NCI-H524 treated with DMSO at 0.1 percent for 48 hours (cell line): ENCODE measurements at regions not wholly inside any gene's neighbourhood (a gene's known extent, or its start where the extent isn't known, plus 50 kb on each side); places are given as distances from the start of the nearest gene placed in this dataset.

ENCODE experiments used
- DNase-seq: peaks from one replicate; lab custom pipeline; 2025; lab: John Stamatoyannopoulos, UW

DNA sequence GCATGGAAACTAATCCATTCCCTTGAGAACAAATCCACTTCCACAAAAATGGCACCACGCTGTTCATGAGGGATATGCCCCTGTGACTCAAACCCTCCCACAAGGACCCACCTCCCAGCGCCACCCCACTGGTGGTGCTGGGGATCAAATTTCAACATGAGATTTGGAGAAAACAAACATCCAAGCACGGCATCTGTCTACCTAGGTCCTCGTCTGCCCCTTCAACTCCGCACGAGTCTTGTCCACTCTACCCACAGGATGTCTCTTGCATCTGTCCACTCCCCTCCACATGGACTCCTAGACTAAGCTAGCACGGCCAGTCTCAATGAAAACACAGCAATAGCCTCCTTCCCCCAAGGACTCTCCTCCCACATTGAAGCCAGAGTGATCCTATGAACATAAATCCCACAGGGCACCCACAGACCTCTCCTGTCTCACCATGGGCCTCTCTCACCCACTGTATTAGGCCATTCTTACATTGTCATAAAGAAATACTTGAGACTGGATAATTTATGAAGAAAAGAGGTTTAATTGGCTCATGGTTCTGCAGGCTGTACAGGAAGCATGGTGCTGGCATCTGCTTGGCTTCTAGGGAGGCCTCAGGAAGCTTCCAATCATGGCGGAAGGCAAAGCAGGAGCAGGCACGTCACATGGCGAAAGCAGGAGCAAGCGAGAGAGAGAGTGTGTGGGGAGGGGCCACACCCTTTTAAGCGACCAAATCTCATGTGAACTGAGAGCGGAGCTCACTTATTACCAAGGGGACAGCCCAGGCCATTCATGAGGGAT is 101.4 kb downstream of the TOMM20 start:
- peak; percentile 8 for DNase-seq

DNA sequence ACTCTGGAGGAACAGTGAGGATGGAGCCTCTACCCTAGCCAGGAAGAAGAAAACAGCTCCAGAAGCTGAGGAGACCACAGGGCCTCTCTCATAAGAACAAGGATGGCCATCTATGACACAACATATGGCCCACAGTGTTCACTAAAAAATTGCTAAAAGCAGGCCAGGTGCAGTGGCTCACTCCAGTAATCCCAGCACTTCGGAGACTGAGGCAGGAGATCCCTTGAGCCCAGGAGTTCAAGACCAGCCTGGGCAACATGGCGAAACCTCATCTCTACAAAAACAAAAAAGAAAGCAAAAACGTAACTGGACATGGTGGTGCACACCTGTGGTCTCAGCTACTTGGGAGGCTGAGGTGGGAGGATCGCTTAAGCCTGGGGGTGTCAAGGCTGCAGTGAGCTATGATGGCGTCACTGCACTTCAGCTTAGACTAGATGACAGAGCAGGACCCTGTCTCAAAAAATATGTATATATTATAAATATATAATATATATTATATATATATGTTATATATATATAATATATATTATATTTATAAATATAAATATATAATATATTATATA is 103.1 kb downstream of the TOMM20 start:
- DNase-seq = no peak

DNA sequence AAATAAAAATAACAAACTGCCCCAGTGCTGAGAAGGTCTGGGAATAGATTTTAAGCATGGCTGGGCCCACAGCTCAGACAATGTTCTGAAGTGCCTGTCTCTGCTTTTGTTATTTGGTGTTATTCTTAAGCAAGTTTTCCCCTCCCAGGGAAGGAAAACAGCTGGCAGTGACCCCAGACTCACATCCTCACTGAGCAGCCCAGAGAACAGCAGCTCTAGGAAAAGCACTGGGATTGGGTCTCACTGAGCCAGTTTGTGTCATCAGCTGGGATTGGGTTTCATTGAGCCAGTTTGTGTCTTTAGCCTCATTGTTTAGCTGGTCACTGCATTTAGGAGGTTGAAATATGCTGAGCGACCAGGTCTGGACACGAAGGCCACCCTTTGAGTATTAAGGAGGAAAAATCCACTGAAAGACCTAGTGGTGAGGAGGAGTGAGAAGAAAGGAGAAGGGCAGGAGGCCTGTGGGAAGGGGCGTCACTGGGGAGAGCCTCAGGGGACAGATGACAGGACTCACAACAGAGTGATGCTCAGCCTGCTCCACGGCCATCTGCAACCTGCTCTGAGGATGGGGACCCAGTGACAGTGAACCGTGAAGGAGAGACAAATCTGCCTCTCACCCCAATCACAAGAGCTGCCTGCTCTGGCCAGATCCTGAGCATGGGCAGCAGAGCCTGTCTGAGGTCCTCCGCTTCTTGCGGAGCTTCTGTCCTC is 103.8 kb downstream of the TOMM20 start:
- DNase-seq = no peak

DNA sequence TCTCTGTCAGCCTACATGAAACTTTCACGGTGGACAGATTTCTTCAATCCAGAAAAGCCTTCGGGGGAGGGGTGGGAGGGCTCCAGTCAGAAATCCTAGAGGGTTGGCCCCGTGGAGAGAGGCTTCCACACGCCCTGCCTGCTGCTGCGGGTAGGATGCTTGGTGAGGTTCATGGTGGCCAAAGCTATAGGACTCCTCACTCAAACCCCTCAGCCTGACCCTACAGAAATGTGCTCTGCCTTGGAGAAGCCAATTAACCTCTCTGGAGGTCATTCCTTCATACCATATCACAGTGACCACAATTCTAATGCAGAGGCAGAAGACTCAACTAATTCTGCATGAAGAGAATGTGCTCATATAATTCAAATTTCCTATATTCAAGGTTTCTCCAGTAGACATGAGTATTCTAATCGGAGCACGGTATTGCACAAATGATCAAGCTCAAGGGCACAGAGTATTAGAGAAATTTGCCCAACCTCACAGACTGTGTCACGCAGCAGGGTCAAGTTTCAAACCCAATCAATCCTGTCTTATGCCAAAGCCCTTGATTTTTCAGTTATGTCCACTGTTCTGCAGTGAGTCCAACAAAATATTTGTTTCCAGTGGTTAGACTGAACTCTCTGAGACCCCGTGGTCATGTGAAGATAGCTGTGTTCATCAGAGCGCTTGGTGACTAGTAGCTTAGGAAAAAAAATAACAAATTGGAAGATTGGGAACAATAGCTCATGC is 104.8 kb downstream of the TOMM20 start:
- no peak for DNase-seq

DNA sequence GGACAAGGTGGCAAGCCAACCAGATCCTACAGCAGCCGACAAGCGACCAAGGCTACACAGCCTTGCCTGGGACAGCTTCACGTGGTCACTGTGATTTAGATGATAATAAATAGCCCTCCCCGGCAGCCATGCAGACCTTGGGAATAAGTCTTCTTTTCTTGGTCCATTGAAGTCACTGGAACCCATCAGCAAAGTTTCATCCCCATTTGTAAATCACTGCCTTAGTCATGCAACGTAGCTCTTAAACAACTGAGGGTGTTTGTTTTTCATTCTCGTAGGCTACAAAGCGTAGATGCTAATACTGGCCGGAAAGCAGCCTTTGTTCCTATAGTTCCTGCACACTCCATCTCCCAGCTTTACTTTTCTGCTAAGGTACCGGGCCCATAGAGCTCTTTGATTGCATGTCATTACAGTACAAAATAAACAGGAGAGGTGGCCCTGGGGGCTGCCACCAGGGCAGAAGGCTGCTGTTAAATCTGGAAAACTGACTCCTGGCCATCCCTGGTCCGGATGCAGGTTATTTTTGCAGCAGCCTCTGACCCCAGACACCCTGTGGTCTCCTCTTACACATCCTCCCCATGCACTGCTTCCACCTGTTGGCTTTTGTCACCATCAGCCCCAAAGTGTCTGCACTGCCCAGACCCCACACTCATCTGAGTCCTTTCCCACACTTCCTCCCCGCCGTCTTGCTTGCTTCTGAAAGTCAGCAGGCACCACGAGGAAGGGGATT is 105.5 kb downstream of the TOMM20 start:
- no peak for DNase-seq

DNA sequence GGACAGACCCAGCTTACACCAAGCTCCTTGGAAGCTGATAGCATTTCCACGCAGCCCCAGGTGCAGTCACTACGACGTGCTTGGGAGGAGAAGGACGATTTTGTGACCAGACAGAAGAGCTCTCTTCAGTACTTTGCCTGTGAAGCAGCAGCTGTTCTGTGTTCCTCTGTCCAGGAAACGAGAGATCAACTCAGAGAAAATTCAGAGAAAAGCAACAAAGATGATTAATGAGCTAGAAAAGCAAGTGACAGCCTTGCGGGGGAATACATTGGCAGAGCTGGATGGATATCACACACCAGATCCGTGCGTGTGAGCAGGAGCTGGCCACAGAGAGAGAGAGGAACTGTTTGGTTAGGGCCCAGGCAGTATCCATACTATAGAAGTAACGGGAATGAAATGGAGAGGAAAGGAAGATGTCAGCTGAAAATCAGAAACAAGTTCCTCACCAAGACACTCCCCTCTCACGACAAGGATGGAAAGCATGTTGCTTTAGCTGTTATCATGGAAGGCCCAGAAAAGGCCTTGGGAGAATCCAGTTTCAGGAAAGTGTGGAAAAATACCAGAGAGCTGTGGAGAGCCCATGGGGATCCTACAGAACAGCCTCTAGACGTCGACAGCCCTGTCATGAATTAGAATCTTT is 106.2 kb downstream of the TOMM20 start:
- DNase-seq = no peak

- no peak for DNase-seq
These were observed 106.8 kb downstream of the TOMM20 start for GRCh38 chr1:235021815-235022214.

DNA sequence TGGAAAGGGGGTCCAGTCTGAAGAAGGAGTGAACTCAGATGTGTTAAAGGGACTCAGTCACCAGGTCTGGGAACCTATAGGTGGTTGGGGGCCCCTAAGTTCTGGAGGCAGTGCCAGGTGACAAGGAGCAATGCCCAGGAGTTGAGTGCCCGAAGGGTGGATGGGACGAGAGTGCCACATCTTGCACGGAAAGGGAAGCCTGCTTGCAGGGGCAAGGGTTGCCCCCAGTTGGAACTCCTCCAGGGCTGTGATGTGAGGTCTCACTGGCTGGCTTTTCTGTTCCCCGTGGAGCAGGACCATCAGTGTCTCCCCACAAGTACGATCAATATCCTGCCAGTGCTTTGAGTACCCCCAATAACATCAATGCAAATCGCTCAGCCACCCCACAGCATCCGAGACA is 107.3 kb downstream of the TOMM20 start:
- DNase-seq = no peak

- DNase-seq = no peak
These were observed 108.7 kb downstream of the TOMM20 start for GRCh38 chr1:235019961-235020360.

DNA sequence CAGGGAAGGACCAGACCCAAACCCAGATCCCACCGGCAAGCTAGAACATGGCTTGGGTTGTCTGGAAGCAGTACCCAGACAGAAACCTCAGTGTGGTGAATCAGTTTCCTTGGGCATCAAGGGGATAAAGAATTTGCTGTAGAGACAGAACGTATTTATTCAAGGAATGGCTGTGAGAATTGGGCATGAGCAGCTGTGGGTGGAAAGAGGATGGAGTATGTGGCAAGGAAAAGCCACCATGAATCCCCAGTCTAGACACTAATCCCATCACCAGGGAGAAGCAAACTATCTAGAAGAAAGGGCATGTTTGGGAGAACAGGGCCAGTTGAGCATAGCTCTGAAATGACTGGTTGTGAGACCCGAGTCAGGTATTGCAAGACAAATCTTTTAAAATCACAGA is 109.2 kb downstream of the TOMM20 start:
- DNase-seq = no peak

GRCh38 chr1:235018720-235019444 is 109.8 kb downstream of the TOMM20 start:
- DNase-seq = no peak

DNA sequence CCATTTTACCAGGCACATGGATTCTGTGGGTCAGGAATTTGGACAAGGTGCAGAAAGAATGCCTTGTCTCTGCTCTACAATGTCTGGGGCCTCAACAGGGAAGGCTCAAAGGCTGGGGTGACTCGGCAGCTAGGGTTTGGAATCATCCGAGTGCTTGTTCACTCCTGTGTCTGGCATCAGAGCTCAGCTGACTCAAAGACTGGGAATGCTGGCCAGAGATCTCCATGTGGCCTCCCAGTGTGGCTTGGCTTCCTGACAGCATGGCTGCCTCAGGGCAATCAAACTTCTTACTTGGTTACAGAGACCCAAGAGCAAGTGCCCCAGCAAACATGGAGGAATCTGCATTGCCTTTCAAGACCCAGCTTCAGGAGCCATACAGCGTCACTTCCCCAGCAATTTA is 110.5 kb downstream of the TOMM20 start:
- no peak for DNase-seq

GRCh38 chr1:235017719-235018118 is 110.9 kb downstream of the TOMM20 start:
- DNase-seq = no peak

DNA sequence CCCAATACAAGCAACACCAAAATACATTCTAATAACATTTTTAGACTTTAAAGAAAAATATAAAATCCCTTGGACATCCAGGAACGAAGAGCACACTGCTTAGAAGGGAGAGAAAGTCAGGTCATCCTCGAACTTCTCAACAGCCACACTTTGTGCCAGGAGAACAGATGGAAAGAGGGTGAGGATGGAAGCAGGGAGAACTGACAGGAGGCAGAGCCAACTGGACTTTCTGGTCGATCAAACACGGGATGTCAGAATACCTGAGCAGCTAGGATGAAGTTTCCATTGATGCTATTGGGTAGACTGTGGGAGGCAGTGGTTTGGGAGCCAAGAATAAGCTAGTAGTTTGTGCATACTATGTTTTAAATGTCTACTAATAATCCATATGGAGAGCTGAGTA is 111.4 kb downstream of the TOMM20 start:
- DNase-seq = no peak

GRCh38 chr1:235015291-235015985 is 113.2 kb downstream of the TOMM20 start:
- DNase-seq = no peak

- DNase-seq = no peak
These were observed 113.9 kb downstream of the TOMM20 start for GRCh38 chr1:235014756-235015155.

GRCh38 chr1:235013512-235013911 is 115.1 kb downstream of the TOMM20 start:
- DNase-seq = no peak

DNA sequence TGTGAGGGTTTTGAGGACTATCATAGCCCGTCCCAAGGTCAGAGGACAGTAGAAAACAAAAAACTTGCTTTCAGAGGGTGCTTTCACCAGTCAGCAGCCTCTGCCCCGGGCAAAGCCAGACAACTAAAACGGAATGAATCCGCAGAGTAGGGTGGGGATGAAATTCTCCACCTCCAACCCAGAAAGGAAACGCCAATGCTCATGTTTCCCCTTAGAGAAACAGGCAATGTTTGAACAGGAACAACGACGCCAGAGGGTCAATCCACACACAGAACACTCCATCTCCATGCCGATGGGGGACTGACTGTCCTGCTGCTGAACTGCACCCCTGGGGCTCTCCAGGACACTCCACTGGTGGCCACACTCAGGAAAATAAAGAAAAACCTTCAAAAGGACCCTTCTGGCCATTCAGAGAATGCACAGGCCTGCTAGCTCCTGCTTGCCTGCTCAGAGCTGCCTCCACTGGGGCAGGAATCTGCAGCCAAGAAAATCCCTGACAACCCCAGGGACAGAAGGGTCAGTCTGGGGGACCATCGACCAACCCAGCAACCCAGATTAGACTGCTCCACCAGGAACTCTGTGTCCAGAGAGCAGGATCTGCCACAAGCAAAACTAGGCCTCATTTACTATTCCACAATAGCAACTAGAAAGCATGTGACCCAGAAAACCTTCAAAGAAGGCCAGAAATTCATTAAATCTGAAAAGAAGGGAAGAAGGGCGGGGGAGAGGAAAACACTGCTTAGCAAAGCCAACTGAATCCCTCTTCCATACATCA is 116.0 kb downstream of the TOMM20 start:
- no peak for DNase-seq
